ENCODE measurements at regions not wholly inside any gene's neighbourhood (a gene's known extent, or its start where the extent isn't known, plus 50 kb on each side); places are given as distances from the start of the nearest gene placed in this dataset.
"Not testable (repeated sequence)": the region's sequence is repeated elsewhere in the genome, so short reads cannot be mapped to it uniquely, and the experiment has no call there.

DNA sequence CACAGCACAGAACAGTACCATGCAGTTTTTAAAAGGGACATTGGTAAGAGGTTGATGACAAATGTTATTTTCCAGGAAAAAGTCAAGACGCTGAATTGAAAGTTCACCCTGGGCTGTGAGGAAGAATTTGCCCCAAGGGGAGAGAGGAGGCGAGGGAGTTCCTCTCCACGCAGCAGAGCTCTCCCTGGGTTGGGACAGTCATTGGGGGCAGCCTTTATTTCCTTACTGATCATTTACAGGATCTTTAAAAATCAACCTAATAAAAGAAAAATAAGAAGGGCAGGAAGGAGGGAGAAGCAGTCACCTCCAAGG lies 49.9 kb upstream of the WNT7B start:
- no peak for DNase-seq

DNA sequence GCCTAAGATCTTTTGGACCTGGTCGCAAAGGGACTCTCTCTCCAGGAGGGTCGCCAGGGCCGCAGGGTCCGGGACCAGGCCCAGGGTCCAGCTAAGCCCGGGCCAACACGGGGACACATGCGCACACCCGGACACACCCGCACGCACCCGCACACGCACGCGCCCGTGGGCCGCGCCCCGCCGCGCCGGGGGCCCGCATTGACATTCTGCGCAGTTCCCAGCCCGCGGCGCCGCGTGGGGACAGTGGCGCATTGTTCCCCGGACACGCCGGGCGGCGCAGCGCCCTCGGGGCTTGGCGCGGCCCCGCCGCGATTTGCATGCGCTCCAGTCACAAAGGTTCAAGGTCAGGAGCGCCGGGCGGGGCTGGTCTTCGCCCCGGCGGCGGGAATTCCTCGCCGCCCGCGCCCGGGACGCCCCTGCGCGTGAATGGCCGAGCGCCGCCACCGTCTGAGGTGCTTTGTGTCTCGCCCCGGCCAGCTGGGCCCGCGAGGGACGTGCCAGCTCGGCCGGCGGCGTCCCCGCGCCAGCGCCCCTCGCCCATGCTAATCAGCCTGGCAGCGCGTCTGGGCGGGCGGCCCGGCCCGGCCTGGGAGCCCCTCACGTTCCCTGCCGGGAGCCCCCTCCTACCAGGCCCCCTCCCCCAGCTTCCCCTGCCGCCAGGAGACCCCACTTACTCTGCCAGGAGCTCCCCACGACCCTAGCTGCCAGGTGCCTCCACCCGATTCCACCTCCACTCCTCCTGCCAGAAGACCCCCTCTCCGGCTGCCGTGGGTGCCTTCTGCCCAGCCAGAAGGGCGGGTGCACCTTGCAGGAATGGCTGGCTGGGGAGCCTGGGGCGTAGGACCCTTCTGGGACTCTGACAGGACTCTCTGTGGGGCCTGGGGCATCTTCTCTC lies 50.5 kb upstream of the WNT7B start:
- DNase-seq, result peak in 46 of 56 donors; percentile 33 to 91 (median 76)

DNA sequence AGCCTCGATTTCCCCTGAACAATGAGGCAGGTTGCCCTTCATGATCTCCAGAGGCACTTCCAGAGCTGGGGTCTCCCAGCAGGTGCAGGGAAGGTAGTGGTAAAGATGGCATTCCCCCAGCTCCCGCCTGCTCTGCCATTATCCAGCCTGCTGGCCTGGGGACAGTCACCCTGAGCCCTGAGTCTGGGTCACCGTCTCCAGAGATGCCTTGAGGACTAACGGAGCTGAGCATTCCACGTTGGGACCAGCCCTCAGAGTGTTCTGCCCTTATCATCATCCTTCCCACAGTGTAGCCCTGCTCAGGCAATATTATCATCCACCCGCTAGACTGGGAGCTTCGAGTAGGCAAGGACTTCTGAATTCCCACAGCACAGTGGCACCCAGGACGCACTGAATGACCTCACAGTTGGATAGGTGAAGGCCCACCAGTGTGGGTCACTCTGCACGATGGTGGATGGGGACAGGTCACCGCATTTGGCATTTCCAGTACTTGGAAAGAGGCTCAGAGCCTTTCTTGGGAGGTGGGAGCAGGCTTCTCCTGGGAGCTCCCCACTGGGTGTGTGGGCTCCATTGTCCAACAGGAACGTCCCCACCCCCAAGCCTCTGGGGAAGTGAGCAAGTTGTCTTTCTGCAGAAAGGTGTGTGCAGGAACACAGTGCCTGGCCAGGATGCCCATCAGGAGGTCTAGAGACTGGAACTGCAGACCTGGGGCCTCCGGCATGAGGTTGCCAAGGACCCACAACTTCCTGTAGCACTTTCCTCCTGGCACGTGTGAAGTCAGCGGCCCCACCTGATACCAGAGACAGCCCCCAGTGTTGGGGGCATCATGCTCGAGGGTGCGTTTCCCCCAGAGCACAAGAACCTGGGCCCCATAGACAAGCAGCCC lies 51.4 kb upstream of the WNT7B start:
- no peak for DNase-seq

DNA sequence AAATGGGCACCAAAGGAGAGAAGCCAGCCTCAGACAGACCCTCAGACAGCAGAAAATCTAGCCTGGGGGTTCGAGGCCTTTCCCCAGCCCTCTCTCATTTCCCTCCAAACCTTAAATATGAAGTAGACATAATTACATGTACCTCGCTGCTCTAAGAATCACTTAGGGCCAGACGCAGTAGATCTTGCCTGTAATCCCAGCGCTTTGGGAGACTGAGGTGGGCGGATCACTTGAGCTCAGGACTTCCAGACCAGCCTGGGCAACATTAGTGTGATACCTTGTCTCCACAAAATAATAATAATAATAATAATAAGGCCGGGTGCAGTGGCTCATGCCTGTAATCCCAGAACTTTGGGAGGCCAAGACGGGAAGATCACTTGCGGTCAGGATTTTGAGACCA lies 52.1 kb upstream of the WNT7B start:
- no peak for DNase-seq

DNA sequence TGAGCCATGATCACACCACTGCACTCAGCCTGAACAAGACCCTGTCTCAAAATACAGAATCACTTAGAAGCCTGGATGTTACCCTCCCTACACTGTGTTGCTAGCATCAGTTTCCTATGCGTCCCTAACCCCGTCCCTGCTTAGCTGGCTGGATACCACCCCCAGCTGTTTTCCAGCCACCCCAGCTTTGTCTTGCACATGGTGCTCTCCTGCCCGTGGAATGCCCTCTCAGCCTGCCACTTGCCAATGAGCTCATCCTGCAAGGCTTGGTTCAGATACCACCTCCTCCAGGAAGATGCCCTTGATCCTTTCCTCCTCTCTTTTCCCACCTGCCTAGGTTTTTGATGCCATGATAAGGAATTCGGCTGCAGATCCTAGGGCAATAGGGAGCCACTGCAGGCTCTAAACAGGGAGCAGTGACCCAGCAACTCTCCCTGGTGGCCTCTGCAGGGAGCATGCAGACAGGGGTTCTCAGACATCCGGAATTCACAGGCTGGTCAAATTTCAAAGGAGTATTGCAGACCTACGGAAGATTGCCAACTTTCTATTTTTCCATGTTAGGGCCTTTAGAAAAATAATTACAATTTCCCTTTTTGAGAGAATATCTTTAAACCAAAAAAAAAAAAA lies 52.7 kb upstream of the WNT7B start:
- DNase-seq, result no peak

DNA sequence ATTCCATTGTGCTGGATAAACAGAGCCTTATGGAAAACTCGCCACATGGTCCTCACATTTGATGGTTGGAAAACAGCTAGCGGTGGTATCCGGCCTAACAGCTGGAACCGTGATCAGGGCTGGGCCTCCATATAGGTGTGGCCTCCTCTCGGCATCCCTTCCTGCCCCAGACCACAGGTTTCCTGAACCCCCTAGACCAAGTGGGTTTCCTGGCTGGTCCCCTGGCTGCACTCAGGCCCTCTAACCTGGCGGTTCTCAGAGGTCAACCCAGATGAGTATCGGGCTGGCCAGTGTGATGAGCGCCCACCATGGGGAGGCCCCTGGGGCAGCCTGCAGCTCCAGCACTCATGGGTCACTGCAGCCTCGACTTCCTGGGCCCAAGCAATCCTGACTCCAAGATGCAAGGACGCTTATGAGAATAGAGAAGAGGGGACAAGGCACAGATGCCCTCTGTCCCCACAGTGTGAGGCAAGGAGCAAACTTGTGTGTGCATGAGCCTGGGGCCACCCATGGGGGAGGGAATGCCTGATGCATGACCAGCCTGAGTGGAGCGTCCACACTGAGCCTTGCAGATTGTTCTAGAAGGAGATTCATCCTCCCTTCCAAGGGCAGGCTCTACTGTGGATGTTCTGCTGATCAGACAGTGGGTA lies 53.4 kb upstream of the WNT7B start:
- DNase-seq, result no peak

DNA sequence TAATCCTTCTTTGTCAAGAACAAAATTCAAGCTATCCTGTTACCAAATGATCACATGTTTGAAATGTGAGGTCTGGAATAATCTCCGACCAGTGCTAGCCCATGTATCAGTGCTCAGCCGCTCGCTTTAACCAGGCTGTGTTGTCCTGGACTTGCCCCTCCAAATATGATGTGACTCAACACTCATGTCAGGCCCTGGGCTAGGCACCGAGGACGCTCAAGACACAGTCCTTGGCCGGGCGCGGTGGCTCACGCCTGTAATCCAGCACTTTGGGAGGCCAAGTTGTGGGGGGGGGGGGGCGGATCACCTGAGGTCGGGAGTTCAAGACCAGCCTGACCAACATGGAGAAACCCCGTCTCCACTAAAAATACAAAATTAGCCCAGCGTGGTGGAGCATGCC lies 54.1 kb upstream of the WNT7B start:
- no peak for DNase-seq

DNA sequence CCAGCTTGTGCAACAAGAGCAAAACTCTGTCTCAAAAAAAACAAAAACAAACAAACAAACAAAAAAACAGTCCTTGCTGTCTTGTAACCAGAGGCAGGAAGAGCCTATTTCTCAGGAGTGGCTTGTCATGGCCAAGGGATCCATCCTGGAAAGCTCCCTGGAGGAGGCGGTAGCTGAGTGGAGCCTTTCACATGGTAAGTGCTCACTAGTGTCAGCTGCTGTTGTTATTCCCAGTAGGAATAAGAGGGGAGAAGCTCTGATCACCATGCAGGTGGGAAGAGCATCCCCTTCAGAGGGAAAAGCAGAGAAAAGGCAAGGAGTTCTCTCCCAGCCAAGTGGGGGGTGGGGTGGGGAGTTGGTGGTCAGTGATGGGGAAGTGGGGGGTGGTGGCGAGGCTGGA lies 54.6 kb upstream of the WNT7B start:
- DNase-seq, result no peak

DNA sequence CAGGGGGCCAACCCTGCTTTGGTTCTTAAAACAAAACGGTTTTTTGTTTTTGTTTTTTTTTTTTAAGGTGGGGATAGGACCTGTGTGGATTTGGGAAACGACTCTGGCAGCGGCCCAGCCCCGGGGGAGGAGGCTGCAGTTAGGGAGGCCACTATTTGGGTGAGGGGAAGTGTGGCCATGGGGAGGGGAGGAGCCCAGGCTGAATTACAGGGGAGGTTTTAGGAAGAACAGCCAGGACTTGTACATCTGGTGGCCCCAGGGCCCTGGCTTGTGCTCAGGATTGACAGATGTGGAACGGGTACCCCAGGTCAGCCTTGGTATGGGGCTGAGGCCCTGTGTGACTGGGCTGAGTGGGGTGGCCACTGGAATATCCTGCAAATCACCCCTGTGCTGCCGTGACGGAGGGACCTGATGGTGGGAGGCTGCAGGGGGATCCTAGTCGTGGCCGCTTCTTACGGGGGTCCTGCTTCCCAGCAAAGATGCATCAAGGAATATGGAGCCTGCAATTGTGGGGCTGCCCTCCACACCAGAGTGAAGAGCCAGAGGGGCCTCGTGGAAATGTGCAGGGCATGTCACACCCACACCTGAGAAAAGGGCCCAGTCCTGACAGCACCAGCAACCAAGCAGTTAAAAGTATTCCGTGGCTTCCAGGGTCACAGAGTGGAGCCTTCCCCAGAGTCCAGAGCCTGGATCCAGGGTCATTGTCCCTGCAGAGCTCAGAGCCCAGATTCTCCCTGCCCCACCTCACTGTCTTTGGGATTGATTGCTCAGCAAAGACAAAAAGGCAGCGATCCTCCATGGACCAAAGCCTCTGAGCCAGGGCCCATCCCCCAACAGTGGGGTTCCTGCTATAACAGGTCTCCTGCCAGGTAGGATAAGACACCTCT lies 55.2 kb upstream of the WNT7B start:
- DNase-seq, result no peak

DNA sequence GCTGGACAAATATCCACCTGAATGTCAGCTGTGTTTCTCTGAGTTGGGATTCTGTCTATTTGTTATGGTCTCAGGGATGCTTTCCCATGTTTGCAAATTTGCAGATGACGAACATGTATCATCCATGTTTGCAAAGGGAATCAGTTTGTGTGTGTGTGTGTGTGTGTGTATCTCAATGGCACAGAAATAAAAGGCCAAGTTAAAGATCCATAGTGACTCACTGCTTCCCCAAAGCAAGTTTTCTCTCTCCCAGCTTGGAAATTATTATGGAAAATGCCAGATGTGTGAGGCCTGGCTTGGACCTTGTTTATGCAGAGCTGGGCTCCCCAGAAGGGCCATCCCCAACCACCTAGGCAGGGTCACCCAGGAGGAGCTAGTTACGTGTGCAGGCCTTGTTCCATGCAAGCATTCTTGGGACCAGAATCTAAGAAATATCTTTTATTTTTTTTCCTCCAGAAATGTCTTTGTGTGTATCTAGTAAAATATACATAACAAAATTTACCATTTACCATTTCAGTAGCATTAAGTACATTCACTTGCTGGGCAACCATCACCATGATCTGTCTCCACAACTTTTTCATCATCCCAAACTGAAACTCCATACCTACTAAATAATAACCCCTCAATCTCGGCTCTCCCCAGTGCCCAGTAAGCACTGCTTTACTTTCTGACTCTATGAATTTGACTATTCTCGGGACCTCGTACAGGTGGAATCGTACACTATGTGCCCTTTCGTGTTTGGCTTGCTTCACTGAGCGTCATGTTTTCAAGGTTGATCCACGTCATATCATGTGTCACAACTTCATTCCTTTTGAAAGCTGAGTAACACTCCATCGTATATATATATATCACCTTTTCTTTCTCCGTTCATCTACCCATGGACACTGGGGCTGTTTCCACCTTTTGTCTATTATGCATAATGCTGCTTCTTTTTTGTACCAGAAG lies 56.6 kb upstream of the WNT7B start:
- DNase-seq, result no peak

DNA sequence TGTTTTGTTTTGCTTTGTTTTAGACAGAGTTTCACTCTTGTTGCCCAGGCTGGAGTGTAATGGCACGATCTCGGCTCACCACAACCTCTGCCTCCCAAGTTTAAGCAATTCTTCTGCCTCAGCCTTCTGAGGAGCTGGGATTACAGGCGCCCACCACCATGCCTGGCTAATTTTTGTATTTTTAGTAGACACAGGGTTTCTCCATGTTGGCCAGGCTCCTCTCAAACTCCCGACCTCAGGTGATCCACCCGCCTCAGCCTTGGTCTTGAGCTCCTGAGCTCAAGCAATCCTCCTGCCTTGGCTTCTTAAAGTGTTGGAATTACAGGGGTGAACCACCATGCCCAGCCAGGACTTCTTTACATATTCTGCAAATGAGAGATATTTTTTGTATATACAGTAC lies 57.5 kb upstream of the WNT7B start:
- DNase-seq, result not testable (repeated sequence)

DNA sequence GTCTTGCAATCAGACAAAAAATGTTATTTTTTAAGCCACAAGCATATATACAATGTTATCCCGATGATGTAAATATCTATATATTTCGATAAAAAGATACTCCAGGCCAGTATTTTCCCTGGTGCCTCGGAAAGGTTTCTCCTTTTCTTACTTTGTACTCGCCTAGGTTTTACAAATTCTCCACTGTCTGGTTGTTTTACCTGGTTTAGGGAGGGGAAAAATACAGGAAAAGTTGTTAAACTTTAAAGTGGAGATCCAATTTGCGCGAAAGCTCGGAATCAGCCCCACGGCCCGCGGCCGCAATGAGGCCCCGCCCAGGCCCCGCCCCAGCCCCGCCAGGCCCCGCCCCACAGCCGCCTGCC lies 58.4 kb upstream of the WNT7B start:
- DNase-seq, result no peak

DNA sequence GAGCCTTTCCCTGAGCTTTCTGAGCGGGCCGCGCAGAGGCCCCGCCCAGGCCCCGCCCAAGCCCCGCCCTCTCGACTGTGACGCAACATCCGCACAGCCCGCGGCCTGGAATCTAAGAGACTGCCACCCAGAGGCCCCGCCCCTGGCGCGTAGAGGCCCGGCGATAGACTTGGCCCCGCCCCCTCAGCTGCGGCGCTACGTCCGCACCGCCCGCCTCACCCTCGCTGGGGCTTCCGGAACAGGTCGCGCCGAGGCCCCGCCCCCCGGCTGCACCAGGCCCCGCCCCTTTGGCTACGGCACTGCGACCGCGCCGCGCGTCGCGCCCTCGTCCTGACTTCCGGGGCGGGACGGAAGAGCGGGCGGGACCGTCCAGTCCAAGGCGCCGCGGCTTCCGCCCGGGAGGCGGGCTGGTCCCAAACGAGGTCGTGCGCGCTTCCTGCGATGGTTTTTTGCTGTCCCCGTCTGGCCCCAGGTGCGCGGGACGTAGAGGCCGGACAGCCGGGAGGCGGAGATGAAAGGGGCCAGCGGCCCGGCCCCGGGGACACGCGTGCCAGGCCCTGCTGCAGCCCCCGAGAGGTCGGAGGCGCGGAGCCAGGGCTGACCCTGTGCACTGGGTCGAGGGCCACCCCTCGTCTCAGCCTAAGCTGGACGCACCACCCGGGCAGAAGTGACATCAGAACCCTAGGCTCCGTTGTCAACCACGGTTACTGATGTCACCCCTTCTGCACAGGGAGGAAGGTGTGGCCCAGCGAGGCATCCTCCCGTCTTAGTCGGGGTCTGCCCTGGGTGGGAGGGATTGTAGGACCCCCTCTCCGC lies 59.0 kb upstream of the WNT7B start:
- peak in 55 of 56 donors; percentile 93 to 100 (median 99) for DNase-seq

DNA sequence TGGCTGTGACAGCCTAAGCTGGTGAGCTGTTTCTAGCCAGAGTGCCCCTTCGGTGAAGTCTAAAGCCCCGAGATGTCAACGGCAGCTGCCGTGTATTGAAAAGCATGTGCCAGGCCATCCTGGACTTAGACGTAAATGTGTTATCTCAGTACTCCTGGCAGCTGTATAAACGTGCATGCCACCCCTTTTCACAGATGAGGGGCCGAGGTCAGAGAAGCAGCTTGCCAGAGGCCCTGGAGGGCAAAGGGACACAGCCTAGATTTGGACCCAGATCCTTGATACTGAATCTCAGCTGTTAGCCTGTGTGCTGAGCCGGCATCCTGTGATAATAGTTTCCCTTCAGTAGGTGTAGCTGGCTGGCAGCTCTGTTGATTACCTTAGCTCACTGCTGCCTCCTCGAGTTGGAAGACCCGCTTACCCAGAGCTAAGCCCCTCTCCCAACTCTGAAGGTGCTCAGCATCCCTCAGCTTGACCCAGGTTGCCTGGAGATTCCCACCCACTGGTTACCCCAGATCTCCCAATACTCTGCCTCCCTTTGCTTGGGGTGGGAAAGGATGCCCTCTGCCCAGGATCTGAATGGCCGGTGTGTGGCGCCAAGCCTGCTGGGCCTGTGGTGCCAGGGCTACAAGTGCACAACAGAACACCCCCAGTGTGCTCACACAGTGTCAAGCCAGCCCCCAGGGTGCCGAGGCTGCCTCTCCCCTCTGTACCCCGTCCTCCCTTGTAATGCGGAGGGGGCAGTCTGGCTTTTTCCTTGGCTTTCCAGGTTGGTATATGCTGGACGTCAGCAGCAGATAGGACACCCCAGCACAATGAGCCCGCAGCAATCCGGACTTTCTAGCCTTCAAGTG lies 59.8 kb upstream of the WNT7B start:
- DNase-seq, result no peak

DNA sequence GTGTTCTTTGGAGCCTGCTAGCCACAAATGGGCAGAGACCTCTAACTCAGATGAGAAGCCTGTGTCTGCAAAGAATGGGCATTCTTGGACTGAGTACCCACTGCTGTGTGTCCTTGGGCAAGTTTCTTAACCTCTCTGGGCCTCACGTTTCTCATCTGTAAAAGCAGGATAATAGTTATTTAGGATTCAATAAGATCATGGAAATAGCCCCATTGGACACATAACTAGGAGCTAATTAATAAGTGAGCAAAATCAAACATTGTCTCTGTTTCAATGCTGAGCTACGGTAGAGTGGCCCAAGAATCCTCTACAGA lies 61.2 kb upstream of the WNT7B start:
- DNase-seq, result no peak

DNA sequence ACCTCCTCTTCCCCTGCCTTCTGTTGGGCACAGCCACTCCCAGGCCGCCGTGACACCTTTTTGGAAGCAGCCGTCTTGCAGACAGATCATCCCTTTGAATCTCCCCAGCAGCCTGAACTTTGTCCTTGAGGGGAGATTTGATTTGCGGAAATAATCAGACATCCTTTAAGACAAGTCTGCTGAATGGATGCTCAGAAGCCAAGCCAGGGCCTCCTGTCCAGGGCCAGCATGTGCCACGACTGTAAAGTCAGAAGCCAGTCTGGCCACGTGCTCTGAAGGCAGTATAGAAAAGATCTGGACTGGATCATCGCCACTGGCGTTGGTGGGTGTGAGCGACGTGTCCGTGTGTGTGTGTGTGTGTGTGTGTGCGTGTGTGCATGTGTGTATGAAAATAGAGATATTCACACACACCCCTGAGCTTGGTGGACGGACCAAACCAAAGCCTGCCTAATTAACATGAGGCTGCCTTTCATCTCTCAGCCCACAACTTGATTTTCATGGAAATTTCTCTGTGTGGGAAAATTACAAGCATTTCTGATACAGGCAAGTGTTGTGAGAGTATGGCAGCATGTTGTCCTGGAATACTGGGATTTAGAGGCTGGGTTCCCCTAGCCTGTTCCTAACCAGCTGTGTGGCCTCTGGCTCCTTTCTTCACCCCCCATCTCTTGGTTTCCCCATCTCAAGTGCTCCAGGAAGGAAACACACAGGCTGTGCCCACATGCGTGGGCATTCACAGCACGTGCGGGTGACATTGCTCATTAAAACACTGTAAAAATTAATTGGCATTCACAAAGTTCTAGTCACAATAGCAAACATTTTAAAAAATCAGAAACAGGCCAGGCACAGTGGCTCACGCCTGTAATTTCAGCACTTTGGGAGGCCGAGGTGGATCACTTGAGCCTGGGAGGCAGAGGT lies 61.8 kb upstream of the WNT7B start:
- no peak for DNase-seq

DNA sequence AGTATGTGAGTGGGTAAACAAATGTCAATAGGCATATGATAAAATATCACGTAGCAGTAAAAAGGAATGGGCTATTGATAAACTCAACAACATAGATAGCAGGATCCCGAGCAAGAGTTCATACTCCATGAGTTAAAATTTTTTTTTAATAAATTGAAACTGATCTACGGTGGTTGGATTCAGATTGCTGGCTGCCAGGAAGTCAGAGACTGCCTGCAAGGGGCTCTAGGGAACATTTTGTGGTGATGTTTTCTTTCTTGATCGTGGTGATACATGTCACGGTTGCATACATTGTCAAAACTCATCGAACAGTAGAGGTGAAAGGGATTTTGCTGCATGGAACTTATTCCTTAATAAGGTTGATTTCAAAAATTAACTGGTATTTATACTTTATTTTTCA lies 62.6 kb upstream of the WNT7B start:
- no peak for DNase-seq
